KBM-7 (cell line): ENCODE measurements at regions not wholly inside any gene's neighbourhood (a gene's known extent, or its start where the extent isn't known, plus 50 kb on each side); places are given as distances from the start of the nearest gene placed in this dataset.

ENCODE experiments used
- DNase-seq: peaks from one replicate; pipeline ENCODE4 v3.0.0-alpha.2; 2015
- in situ Hi-C: fragments of 300-500 bp; cut with MboI; formaldehyde crosslinking; loops from 2 replicates; pipeline ENCODE4 v1.14.3; 2020; ENCODE audit warnings: low sequenced_read_pairs, low pct_unique_long_range_greater_than_20kb, mixed read lengths

GRCh38 chr3:127464642-127465041, 125.9 kb downstream of the TPRA1 start:
- in situ Hi-C loops = no loop called here
- DNase-seq = no peak

DNA sequence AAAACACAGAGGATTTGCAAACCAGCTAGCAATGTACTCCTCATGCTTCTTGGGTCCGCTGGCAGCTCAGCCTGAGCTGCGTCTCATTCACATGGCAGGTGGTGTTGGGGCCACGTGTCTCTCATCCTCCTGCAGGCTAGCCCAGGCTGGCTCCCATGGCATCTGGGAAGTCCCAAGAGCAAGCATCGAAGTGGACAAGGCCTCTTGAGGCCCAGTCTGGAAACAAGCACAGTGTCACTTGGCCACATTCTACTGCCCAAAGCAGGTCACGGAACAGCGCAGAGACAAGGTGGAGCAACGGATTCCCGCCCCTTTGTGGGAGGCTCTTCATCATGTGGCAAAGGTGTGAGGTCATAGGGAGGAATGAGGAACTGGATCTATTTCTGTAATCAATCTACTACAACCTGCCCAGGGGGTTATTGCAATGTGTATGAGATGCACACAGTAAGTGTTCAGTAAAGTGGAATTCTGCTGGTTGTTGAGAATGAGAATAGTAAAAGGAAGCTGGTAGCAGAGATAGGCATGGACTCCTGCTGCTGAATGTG, 128.3 kb downstream of the TPRA1 start:
- DNase-seq = no peak
- in situ Hi-C loops = no loop called here

DNA sequence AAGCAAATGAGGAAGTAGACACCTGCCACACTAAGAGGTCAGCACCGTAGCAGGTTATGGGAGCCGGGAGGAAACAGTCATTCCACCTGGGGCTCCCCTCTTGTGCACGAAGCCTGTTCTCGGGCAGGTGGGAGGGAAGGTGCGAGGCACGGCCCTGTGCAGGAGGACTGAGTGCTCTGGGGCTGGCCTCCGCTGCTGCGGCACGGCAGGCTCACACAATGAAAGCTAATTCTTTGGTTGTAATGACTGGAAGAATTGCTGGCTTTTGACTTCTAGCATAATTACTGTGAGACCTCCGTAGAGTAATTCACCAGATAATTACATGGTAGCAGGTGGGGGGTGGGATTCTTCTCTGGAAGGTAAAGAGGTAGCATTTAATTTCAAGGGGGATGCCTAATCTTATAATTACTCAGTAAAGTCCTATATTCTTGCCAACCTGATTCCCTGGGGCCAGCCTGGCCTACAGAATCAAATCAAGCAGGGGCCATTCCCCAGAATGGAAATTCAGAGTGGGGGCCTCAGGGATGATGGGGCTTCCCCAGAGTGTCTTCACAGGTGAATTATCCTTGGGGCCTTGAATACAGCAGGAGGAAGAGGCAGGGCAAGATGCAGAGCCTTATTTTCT, 129.1 kb downstream of the TPRA1 start:
- in situ Hi-C loops = no loop called here
- no peak for DNase-seq

DNA sequence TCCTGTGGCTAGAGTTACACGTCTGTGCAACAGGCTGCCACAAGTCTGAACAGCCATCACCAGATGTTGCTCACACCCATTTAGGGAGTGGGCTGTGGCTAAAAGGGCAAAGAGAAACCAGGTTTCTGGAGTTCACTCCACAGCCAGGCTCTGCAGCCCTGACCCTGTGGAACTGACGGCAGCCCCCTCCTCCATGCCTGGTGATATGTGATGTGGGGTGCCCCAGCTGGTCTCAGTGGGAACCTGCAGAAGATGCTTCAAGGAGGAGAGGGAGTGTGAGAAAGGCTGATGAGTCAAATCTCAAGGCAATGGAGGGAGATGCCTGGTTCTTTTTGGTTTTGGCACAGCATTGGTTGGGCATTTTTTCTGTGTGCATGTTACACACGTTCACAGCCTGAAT, 130.6 kb downstream of the TPRA1 start:
- DNase-seq = no peak
- in situ Hi-C loops = no loop called here

DNA sequence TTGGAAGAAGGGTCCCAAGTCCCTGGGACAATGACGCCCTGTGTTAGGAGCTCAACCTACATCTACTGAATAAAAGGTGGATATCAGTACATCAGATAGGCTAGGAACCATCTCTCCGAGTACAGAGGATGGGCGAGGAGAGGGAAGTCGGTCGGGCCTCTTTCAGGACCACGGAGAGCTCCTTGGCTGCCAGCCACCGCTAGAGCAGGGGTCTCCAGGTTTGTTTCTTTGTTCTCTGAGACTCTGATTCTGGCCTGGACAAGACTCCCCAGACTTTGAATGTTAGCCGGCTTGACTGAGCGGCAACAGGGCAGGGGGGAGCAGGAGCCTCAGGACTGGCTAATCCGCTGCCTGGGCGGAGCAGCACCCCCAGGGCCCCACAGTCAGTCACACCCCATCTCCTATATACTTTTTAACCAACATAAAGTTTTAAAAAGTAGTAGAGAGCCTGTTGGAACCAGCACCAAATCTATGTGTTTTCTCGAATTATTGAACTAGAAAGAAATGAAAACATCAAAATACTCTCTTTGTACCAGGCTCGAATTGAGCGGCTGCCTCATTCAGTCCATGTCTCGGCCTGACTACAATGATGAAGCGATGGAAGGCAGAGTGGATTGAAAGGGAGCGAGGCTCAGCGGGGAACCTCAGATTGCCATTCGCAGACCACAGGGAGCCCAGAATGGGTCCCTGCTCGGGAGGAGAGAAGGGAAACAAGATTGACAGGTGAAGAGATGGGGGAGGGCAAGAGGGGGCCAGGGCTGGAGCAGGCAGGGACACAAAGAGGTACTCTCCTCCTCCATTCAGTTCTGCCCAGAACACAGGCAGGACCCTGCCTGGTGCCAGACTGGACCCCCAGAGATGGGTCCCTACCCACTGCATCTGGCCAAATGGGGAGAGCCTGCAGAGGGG, 131.6 kb downstream of the TPRA1 start:
- in situ Hi-C loops = no loop called here
- DNase-seq = peak; percentile 58

DNA sequence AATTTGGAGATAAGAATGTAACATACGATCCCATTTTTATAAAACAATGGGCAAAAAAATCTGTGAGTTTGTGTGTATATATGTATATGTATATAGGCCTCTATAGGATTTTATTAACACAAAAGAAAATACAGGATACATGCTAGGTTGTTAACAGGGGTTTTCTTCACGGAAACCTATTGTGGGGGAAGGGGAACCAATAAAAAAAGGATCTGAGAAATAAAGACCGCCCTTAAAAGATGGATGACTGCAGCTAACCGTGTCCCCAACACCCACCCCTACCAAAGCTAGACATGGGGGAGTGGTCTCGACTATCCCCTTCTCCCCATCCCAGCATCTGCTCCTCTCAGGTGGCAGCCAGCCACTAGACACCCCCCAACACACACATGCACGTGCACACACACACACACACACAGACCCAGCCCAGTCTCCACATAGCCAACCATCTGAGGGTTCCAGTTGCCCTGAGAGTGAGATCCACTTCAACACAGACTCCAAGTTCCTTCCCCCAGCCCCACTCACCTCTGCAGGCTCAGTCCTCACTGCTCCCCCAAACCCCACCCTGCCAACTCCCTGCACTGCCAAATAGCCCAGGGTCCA, 132.9 kb downstream of the TPRA1 start:
- in situ Hi-C loops = no loop called here
- DNase-seq = no peak

DNA sequence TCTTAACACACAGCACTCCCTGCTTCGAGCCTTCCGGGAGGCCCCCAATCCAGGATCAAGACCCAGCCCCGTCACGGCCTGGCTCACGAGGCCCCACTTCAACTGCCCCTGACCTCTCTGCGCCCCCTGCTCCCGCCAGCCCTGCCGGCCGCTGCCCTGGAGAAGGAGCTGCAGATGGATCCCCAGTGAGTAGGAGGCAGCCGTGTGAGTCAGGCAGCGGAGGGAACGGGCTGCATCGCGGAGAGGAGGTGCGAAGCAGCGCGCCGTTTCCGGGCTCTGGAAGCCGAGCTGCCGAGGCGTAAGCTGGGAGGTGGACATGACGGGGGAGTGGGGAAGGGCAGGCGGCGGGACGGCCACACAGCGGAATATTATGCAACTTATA, 133.4 kb downstream of the TPRA1 start:
- in situ Hi-C loops = no loop called here
- no peak for DNase-seq

GRCh38 chr3:127456471-127457093, 134.0 kb downstream of the TPRA1 start:
- in situ Hi-C loops = no loop called here
- DNase-seq = no peak

DNA sequence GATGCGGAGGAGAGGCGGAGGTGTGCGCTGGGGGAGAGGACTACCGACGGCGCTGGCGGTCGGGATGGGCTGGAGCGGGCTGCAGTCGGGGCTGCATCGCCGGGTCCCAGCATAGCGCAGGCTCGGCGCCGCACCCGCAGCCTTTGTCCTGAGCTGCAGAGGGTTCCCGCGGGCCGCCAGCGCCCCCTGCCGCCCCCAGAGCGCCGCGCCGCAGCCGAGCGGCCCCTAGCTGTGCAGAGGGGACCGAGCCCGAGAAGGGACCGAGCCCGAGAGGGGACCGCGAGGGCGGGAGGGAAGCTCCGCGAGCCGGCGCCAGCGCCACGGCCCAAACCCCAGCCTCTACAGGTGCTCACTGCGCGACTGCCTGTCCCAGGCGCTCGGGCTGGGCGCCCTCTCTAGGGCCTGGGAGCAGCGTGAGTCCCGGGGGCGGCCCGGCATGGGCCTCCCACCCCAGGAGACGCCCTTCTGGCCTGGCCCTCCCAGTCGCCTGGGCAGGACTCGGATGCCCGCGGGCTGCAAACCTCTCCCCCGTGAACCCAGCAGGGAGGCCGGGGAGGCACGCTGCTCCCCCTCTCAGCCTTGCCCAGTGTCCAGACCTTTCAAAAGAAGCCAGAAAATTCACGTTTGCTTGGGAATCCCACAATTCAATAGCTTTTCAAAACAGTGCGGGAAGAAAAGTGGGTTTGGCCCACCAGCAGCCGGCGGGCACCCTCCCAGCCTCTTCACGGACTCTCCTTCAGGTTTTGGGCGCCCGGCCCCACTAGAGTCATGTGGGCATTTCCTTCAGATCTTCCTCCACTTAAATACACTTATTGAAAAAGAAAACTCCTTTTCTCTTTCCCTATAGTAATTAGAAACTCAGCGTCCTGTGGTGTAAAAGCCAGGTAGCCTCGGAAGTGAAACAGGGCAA, 134.7 kb downstream of the TPRA1 start:
- in situ Hi-C loops = no loop called here
- peak; percentile 83 for DNase-seq

- in situ Hi-C loops = no loop called here
These were observed 135.6 kb downstream of the TPRA1 start for GRCh38 chr3:127454968-127455367.

DNA sequence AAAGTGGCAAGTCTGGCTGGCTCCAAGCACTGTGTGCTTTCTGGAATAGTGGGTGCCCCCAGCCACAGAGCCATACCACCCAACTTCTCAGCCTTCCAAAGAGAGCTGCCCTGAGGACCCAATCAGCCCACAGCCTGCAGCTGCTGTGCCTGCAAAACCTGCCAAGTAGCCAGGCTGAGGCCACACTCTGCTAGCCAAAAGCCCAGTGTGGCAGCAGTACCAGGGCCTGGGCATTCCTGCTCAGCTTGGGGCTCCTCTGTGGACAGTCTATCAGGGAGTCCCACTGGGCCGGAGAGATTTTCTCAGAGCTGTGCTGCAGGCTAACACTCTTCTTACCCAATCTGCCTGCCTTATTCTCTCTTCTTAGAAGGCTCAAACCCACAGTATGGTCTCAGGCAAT, 136.5 kb downstream of the TPRA1 start:
- no peak for DNase-seq
- in situ Hi-C loops = no loop called here

More at GRCh38 chr3:127454968-127455367, 135.6 kb downstream of the TPRA1 start:
- DNase-seq = no peak

DNA sequence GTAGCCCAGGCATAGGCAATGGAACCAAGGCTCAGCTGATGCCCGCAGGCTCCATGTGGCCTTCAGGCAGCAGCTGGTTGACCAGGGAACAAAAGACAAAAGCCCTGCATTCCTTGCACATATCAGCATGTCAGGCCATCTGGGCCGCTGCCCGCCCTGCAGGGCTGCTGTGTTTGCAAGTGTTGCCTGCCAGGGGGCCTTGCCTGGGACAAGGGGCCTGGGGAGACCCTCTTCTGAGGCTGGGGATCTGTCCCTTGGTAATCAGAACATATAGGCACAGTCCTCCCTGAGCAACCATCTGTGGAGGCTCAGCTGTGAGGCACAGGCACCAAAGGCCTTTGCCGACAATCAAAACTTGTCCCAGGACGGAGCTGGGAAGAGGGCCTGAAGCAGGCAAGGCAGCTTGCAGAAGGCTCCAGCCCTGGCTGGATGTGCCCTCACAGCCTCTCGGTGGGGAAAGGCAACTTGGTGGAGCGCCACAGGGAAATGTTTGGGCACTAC, 138.2 kb downstream of the TPRA1 start:
- no peak for DNase-seq
- in situ Hi-C loops = no loop called here

DNA sequence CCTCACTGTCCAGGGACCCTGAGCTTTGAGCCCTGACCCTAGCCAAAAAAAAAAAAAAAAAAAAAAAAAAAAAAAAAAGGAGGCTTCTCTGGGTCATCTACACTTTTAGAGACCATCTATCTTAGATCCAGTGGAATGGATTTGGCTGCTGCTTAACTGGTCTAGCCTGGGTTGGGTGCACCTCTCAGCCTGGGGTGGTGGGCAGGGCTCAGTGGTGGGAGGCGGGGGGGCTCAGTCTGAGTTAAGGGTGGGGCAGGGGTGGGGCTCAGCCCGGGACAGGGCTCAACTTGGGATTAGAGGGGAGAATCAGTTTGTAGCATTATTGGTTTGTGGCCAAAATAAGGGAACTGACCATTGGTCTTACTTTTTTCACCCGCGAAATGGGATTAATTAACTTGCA, 139.2 kb downstream of the TPRA1 start:
- in situ Hi-C loops = no loop called here
- DNase-seq = no peak

- no peak for DNase-seq
- in situ Hi-C loops = no loop called here
These were observed 140.2 kb downstream of the TPRA1 start for GRCh38 chr3:127450331-127450730.

GRCh38 chr3:127449486-127450212, 140.9 kb downstream of the TPRA1 start:
- DNase-seq = no peak
- in situ Hi-C loops = no loop called here

DNA sequence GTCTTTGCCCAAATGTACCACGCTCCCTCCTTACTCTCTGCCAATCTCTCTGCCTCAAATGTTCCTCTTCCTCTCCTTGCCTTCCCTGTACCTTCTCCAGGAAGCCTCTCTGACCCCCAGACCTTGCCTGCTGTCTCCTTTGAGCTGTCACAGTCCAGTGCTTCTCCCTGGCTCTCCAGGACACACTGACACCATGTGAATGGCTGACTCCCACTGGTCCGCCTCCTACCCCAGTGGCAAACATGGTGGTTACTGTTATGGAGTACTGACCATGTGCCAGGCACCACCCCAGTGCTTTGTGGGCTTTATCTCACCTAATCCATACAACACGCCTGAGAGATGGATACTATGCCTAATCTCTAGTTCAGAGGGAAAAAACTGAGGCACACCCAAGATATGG, 141.9 kb downstream of the TPRA1 start:
- in situ Hi-C loops = no loop called here
- DNase-seq = no peak

- in situ Hi-C loops = no loop called here
- no peak for DNase-seq
These were observed 142.4 kb downstream of the TPRA1 start for GRCh38 chr3:127448161-127448561.

DNA sequence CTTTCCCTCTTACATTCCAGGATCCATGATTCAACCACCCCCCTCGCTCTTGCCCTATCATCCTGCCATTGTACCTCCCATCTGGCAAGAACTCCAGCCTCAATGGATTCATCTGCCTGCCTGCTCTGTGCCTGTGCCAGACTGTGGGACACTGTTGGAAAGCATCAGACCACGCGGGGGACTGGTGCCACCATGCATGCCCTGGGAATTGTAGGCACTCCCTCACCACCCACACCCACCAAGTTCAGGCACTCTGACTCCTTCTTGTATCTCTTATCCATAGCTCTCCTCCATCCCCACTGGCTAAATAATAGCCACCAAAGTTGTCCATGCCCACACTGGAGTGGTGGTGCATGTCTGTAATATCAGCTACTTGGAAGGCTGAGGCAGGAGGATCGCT, 143.8 kb downstream of the TPRA1 start:
- DNase-seq = no peak
- in situ Hi-C loops = no loop called here
